SK-N-SH treated with all-trans-retinoic acid at 6 μM for 48 hours (cell line): ENCODE measurements at regions not wholly inside any gene's neighbourhood (a gene's known extent, or its start where the extent isn't known, plus 50 kb on each side); places are given as distances from the start of the nearest gene placed in this dataset.

Experiments
- ATAC-seq: fragments of 200-7000 bp; cut with Tn5 transposase; 3 replicates; pipeline ENCODE4 v1.9.1; 2020; ENCODE audit warnings: mild to moderate bottlenecking, moderate library complexity
- ARNTL ChIP-seq: fragments of 450-650 bp; formaldehyde crosslinking; IDR thresholded peaks from 2 replicates; pipeline ENCODE4 v1.5.0; 2020; ENCODE audit warnings: low read depth, mild to moderate bottlenecking, moderate library complexity, borderline replicate concordance
- BACH2 ChIP-seq: fragments of 250-450 bp; sonication (Bioruptor Pico); IDR thresholded peaks from 2 replicates; pipeline ENCODE4 v1.9.0; 2021; ENCODE audit warnings: mild to moderate bottlenecking, borderline replicate concordance
- CSDC2 ChIP-seq: fragments of 250-450 bp; sonication (Bioruptor Pico); IDR thresholded peaks from 2 replicates; pipeline ENCODE4 v1.5.0; 2020; ENCODE audit warnings: mild to moderate bottlenecking, moderate library complexity
- ESRRG ChIP-seq: fragments of 250-450 bp; sonication (Bioruptor Pico); IDR thresholded peaks from 2 replicates; pipeline ENCODE4 v1.6.1; 2021; ENCODE audit warnings: mild to moderate bottlenecking
- GLIS3 ChIP-seq: fragments of 250-450 bp; sonication (Bioruptor Pico); IDR thresholded peaks from 2 replicates; pipeline ENCODE4 v1.5.0; 2020; ENCODE audit warnings: mild to moderate bottlenecking, moderate library complexity
- ISL1 ChIP-seq: fragments of 250-450 bp; sonication (Bioruptor Pico); IDR thresholded peaks from 2 replicates; pipeline ENCODE4 v2.1.2; 2022; ENCODE audit warnings: mild to moderate bottlenecking, moderate library complexity
- OSR1 ChIP-seq: fragments of 250-450 bp; sonication (Bioruptor Pico); IDR thresholded peaks from 2 replicates; pipeline ENCODE4 v1.8.0; 2022; ENCODE audit warnings: moderate library complexity, mild to moderate bottlenecking, inconsistent platforms
- PPARA ChIP-seq: fragments of 250-450 bp; sonication (Bioruptor Pico); IDR thresholded peaks from 2 replicates; pipeline ENCODE4 v1.5.0; 2020; ENCODE audit warnings: mild to moderate bottlenecking, borderline replicate concordance
- RARB ChIP-seq: fragments of 250-450 bp; sonication (Bioruptor Pico); IDR thresholded peaks from 2 replicates; pipeline ENCODE4 v1.8.0; 2021; ENCODE audit warnings: mild to moderate bottlenecking, moderate library complexity
- SNAI2 ChIP-seq: fragments of 250-450 bp; sonication (Bioruptor Pico); IDR thresholded peaks from 2 replicates; pipeline ENCODE4 v1.5.0; 2020; ENCODE audit warnings: mild to moderate bottlenecking, moderate library complexity
- TCF4 ChIP-seq: fragments of 250-450 bp; sonication (Bioruptor Pico); IDR thresholded peaks from 2 replicates; pipeline ENCODE4 v1.8.0; 2021; ENCODE audit warnings: mild to moderate bottlenecking, moderate library complexity, borderline replicate concordance
- TOX ChIP-seq: fragments of 250-450 bp; sonication (Bioruptor Pico); IDR thresholded peaks from 2 replicates; pipeline ENCODE4 v1.8.0; 2021; ENCODE audit warnings: mild to moderate bottlenecking, moderate library complexity, borderline replicate concordance
- ZC3H10 ChIP-seq: fragments of 250-450 bp; sonication (Bioruptor Pico); IDR thresholded peaks from 2 replicates; pipeline ENCODE4 v1.5.1; 2021; ENCODE audit warnings: mild to moderate bottlenecking, moderate library complexity
- ZFP3 ChIP-seq: fragments of 250-450 bp; sonication (Bioruptor Pico); IDR thresholded peaks from 2 replicates; pipeline ENCODE4 v1.5.0; 2020; ENCODE audit warnings: mild to moderate bottlenecking, moderate library complexity
- ZFP30 ChIP-seq: fragments of 450-650 bp; formaldehyde crosslinking; IDR thresholded peaks from 2 replicates; pipeline ENCODE4 v1.5.0; 2022; ENCODE audit warnings: mild to moderate bottlenecking, moderate library complexity
- ZNF70 ChIP-seq: fragments of 450-650 bp; formaldehyde crosslinking; IDR thresholded peaks from 2 replicates; pipeline ENCODE4 v1.5.0; 2020; ENCODE audit warnings: mild to moderate bottlenecking, moderate library complexity
- TF ChIP-seq, protein P1 (sequence below): fragments of 250-450 bp; sonication (Bioruptor Pico); IDR thresholded peaks from 2 replicates; pipeline ENCODE4 v1.5.0; 2020; ENCODE audit warnings: mild to moderate bottlenecking, moderate library complexity
- TF ChIP-seq, protein P2 (sequence below): fragments of 250-450 bp; sonication (Bioruptor Pico); IDR thresholded peaks from 2 replicates; pipeline ENCODE4 v1.8.0; 2020; ENCODE audit warnings: mild to moderate bottlenecking, moderate library complexity, borderline replicate concordance
- TF ChIP-seq, protein P3 (sequence below): fragments of 250-450 bp; sonication (Bioruptor Pico); IDR thresholded peaks from 2 replicates; pipeline ENCODE4 v1.8.0; 2021; ENCODE audit warnings: low read depth, mild to moderate bottlenecking, moderate library complexity, borderline replicate concordance
- TF ChIP-seq, protein P4 (sequence below): fragments of 250-450 bp; sonication (Bioruptor Pico); IDR thresholded peaks from 2 replicates; pipeline ENCODE4 v1.5.1; 2021; ENCODE audit warnings: mild to moderate bottlenecking, moderate library complexity

DNA sequence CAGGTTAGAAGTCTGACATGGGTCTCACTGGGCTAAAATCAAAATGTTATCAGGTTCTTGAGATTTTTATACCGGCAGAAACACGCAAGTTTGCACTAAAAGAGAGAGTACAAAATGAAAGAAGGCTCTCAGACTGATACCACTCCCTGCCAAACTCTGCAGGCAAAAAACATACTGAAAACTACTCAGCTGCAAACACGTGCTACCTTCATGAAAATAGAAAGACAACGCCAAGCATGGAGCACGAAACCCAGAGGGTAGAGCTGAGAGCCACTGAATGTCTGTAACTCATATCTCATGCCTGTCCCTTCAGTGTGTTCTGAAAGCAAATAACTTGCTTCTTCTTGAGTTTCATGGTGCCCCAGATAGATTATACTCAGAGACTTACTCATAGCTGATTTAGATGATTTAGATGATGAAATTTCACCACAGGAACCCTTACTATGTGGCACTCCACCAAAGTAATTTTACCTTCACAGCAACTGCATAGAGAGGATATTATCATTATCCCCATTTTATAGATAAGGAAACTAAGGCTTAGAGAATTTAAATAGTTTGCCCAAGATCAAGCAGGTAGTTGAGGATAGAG lies 313.0 kb upstream of the SLC39A10 start:
- no peak for TF ChIP-seq ZFP30 (CRISPR knock-in tag)
- TF ChIP-seq OSR1 (CRISPR knock-in tag) = no peak
- no peak for TF ChIP-seq ISL1 (CRISPR knock-in tag)
- no peak for TF ChIP-seq ARNTL (CRISPR knock-in tag)
- ATAC-seq = no peak

DNA sequence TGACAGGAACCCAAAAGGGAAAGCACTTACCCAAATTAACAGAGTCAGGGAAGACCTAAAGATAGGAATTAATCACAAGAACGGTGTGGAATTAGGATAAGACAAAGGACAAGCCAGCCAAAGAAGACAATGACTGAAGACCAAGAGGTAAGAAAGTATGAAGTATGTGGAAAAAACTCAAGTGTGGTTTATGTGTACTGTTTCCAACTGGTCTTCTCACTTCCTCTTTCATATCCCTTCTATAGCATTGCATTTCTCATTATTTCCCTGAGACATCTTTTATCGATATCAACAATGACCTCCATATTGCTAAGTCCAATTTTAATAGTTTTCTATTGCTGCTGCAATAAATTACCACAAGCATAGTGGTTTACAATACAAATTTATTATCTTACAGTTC lies 313.5 kb upstream of the SLC39A10 start:
- TF ChIP-seq ZNF70 (CRISPR knock-in tag) = no peak
- no peak for TF ChIP-seq ZFP30 (CRISPR knock-in tag)
- no peak for TF ChIP-seq RARB
- TF ChIP-seq GLIS3 = no peak
- no peak for ATAC-seq

DNA sequence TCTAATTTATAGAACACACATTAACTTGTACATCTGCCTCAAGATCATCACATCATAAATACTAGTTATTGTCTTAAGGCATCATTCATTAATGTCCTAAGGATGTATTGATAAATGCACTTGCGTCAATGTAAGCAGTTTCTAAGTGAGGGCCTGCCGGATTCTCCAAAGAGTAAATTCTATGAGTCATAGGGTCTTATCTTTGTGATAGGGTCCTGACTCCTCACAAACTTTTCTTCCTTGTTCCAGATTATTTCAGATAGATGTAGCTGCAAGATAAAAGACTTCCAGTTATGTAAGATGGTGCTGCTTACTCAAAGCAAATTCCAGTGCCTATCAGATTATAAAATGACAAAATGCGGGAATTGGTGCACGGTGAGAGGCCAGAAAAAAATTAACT lies 315.0 kb upstream of the SLC39A10 start:
- no peak for ATAC-seq
- TF ChIP-seq GLIS3 = no peak
- TF ChIP-seq ZFP30 (CRISPR knock-in tag) = no peak
- TF ChIP-seq, protein P1, sequence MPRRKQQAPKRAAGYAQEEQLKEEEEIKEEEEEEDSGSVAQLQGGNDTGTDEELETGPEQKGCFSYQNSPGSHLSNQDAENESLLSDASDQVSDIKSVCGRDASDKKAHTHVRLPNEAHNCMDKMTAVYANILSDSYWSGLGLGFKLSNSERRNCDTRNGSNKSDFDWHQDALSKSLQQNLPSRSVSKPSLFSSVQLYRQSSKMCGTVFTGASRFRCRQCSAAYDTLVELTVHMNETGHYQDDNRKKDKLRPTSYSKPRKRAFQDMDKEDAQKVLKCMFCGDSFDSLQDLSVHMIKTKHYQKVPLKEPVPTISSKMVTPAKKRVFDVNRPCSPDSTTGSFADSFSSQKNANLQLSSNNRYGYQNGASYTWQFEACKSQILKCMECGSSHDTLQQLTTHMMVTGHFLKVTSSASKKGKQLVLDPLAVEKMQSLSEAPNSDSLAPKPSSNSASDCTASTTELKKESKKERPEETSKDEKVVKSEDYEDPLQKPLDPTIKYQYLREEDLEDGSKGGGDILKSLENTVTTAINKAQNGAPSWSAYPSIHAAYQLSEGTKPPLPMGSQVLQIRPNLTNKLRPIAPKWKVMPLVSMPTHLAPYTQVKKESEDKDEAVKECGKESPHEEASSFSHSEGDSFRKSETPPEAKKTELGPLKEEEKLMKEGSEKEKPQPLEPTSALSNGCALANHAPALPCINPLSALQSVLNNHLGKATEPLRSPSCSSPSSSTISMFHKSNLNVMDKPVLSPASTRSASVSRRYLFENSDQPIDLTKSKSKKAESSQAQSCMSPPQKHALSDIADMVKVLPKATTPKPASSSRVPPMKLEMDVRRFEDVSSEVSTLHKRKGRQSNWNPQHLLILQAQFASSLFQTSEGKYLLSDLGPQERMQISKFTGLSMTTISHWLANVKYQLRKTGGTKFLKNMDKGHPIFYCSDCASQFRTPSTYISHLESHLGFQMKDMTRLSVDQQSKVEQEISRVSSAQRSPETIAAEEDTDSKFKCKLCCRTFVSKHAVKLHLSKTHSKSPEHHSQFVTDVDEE (CRISPR knock-in tag) = no peak
- TF ChIP-seq ZC3H10 (CRISPR knock-in tag) = no peak

DNA sequence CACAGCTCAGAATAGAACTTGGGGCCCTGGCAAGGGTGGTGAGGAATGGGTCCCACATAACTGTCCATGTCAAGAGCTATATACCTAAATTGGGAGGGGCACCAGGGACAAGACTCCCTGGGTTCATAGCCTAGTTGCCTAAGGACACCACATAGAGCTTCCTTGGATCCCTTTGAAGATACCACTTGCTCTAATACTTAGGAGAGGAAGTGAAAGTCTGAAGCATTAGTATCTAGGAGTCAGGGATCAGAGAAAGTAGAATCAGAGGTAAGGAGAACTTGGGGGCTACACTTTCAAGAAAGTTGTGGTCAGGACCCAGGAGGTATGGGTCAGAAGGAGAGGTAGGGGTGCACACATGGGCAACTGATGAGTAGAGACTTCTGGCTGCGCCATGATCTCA lies 318.2 kb upstream of the SLC39A10 start:
- ATAC-seq = no peak
- no peak for TF ChIP-seq TCF4 (CRISPR knock-in tag)
- TF ChIP-seq RARB = no peak
- TF ChIP-seq SNAI2 (CRISPR knock-in tag) = no peak
- TF ChIP-seq ARNTL (CRISPR knock-in tag) = no peak
- TF ChIP-seq, protein P1 (CRISPR knock-in tag) = no peak
- no peak for TF ChIP-seq OSR1 (CRISPR knock-in tag)
- TF ChIP-seq PPARA (CRISPR knock-in tag) = no peak
- no peak for TF ChIP-seq ZC3H10 (CRISPR knock-in tag)
- TF ChIP-seq ZFP30 (CRISPR knock-in tag) = no peak
- TF ChIP-seq, protein P2, sequence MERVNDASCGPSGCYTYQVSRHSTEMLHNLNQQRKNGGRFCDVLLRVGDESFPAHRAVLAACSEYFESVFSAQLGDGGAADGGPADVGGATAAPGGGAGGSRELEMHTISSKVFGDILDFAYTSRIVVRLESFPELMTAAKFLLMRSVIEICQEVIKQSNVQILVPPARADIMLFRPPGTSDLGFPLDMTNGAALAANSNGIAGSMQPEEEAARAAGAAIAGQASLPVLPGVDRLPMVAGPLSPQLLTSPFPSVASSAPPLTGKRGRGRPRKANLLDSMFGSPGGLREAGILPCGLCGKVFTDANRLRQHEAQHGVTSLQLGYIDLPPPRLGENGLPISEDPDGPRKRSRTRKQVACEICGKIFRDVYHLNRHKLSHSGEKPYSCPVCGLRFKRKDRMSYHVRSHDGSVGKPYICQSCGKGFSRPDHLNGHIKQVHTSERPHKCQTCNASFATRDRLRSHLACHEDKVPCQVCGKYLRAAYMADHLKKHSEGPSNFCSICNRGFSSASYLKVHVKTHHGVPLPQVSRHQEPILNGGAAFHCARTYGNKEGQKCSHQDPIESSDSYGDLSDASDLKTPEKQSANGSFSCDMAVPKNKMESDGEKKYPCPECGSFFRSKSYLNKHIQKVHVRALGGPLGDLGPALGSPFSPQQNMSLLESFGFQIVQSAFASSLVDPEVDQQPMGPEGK (CRISPR knock-in tag) = no peak
- TF ChIP-seq CSDC2 (CRISPR knock-in tag) = no peak
- no peak for TF ChIP-seq ZFP3 (CRISPR knock-in tag)

DNA sequence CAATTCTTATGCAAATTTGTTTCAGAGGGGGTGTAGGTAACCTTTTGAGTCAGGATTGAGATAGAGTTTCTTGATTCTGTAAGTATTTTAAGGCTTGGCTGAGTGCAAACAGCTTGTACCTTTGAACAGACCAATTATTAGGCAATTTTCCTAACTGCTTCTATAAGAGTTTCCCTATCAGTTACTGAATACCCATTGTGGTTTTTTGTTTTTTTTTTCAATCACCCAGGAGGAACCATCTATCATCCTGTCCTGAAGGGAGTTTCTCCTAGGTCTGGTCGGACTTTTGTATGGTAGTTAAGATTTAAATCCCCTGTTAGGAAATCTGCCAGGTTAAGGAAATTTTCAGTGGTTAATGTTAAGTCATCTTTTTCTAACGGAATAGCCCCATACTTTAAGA lies 319.4 kb upstream of the SLC39A10 start:
- ATAC-seq = no peak
- TF ChIP-seq, protein P2 (CRISPR knock-in tag) = no peak
- TF ChIP-seq ZNF70 (CRISPR knock-in tag) (no peak), ARNTL (CRISPR knock-in tag) (no peak), PPARA (CRISPR knock-in tag) (no peak), BACH2 (CRISPR knock-in tag) (no peak), ESRRG (CRISPR knock-in tag) (no peak), ZC3H10 (CRISPR knock-in tag) (no peak), SNAI2 (CRISPR knock-in tag) (no peak), CSDC2 (CRISPR knock-in tag) (no peak), ZFP3 (CRISPR knock-in tag) (no peak), TOX (CRISPR knock-in tag) (no peak)
- TF ChIP-seq, protein P3, sequence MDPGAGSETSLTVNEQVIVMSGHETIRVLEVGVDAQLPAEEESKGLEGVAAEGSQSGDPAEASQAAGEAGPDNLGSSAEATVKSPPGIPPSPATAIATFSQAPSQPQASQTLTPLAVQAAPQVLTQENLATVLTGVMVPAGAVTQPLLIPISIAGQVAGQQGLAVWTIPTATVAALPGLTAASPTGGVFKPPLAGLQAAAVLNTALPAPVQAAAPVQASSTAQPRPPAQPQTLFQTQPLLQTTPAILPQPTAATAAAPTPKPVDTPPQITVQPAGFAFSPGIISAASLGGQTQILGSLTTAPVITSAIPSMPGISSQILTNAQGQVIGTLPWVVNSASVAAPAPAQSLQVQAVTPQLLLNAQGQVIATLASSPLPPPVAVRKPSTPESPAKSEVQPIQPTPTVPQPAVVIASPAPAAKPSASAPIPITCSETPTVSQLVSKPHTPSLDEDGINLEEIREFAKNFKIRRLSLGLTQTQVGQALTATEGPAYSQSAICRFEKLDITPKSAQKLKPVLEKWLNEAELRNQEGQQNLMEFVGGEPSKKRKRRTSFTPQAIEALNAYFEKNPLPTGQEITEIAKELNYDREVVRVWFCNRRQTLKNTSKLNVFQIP (CRISPR knock-in tag) = no peak
- TF ChIP-seq, protein P4, sequence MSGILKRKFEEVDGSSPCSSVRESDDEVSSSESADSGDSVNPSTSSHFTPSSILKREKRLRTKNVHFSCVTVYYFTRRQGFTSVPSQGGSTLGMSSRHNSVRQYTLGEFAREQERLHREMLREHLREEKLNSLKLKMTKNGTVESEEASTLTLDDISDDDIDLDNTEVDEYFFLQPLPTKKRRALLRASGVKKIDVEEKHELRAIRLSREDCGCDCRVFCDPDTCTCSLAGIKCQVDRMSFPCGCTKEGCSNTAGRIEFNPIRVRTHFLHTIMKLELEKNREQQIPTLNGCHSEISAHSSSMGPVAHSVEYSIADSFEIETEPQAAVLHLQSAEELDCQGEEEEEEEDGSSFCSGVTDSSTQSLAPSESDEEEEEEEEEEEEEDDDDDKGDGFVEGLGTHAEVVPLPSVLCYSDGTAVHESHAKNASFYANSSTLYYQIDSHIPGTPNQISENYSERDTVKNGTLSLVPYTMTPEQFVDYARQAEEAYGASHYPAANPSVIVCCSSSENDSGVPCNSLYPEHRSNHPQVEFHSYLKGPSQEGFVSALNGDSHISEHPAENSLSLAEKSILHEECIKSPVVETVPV (CRISPR knock-in tag) = no peak
